ENCODE measurements at regions not wholly inside any gene's neighbourhood (a gene's known extent, or its start where the extent isn't known, plus 50 kb on each side); places are given as distances from the start of the nearest gene placed in this dataset.

- TF ChIP-seq FOXM1 (IDR thresholded peaks at IDR 0.05; ENCODE audit: borderline replicate concordance), result no peak
- no peak for TF ChIP-seq SP1 (IDR thresholded peaks at IDR 0.05)
- TF ChIP-seq NFRKB (IDR thresholded peaks at IDR 0.05), result no peak
- no peak for TF ChIP-seq CTBP1 (IDR thresholded peaks at IDR 0.05; ENCODE audit: borderline replicate concordance)
- no peak for TF ChIP-seq FOXK2 (IDR thresholded peaks at IDR 0.05)
- TF ChIP-seq PKNOX1 (IDR thresholded peaks at IDR 0.05), result no peak
- TF ChIP-seq HDGF (IDR thresholded peaks at IDR 0.05; ENCODE audit: borderline replicate concordance), result no peak
- TF ChIP-seq BHLHE40 (IDR thresholded peaks at IDR 0.05; ENCODE audit: borderline replicate concordance), result no peak
- no peak for TF ChIP-seq ELF4 (IDR thresholded peaks at IDR 0.05)
- TF ChIP-seq SUZ12 (IDR thresholded peaks at IDR 0.05), result no peak
- TF ChIP-seq ARNT (IDR thresholded peaks at IDR 0.05), result no peak
- no peak for TF ChIP-seq L3MBTL2 (conservative IDR thresholded peaks at IDR 0.05)
- TF ChIP-seq ZNF384 (IDR thresholded peaks at IDR 0.05), result no peak
- no peak for TF ChIP-seq TARDBP (IDR thresholded peaks at IDR 0.05)
- TF ChIP-seq FOXA1 (IDR thresholded peaks at IDR 0.05), result no peak
- DNase-seq (ENCODE audit: extremely low spot score), result no peak
- ChIA-PET CTCF (interaction anchor here (0.6 to 1.0 kb wide), 2 partner anchors 57 to 1908 kb away, joined by 3 to 4 read pairs; no protein-coding TSS in a partner anchor), POLR2A (no interaction called here)
Measured at GRCh38 chr1:29849991-29850757, 613.9 kb downstream of the PTPRU start.

GRCh38 chr1:29849038-29849750 lies 612.9 kb downstream of the PTPRU start:
- TF ChIP-seq LEF1 (IDR thresholded peaks at IDR 0.05; ENCODE audit: borderline replicate concordance) (no peak), FOXA1 (IDR thresholded peaks at IDR 0.05) (no peak), BHLHE40 (IDR thresholded peaks at IDR 0.05; ENCODE audit: borderline replicate concordance) (no peak), HDGF (IDR thresholded peaks at IDR 0.05; ENCODE audit: borderline replicate concordance) (no peak), NFRKB (IDR thresholded peaks at IDR 0.05) (no peak), ARNT (IDR thresholded peaks at IDR 0.05) (no peak), SUZ12 (IDR thresholded peaks at IDR 0.05) (no peak), L3MBTL2 (conservative IDR thresholded peaks at IDR 0.05) (no peak), ZNF384 (IDR thresholded peaks at IDR 0.05) (no peak), ELF4 (IDR thresholded peaks at IDR 0.05) (no peak), SP1 (IDR thresholded peaks at IDR 0.05) (no peak), TARDBP (IDR thresholded peaks at IDR 0.05) (no peak), FOXK2 (IDR thresholded peaks at IDR 0.05) (no peak), CTBP1 (IDR thresholded peaks at IDR 0.05; ENCODE audit: borderline replicate concordance) (no peak), PKNOX1 (IDR thresholded peaks at IDR 0.05) (no peak), FOXM1 (IDR thresholded peaks at IDR 0.05; ENCODE audit: borderline replicate concordance) (no peak)
- ChIA-PET CTCF (interaction anchor here (0.7 to 1.0 kb wide), 2 partner anchors 56 kb away, joined by 3 to 4 read pairs; no protein-coding TSS in a partner anchor), POLR2A (no interaction called here)
- DNase-seq (ENCODE audit: extremely low spot score), result peak; percentile 50

- ChIA-PET CTCF (interaction anchor here (0.8 kb wide), 1 partner anchor 53 kb away, joined by 3 read pairs; no protein-coding TSS in a partner anchor), POLR2A (no interaction called here)
- TF ChIP-seq FOXA1 (IDR thresholded peaks at IDR 0.05) (no peak), ELF4 (IDR thresholded peaks at IDR 0.05) (no peak), L3MBTL2 (conservative IDR thresholded peaks at IDR 0.05) (no peak)
- no peak for DNase-seq (ENCODE audit: extremely low spot score)
Measured at GRCh38 chr1:29845910-29846309, 609.6 kb downstream of the PTPRU start.

GRCh38 chr1:29842130-29842529 lies 605.8 kb downstream of the PTPRU start:
- no peak for DNase-seq (ENCODE audit: extremely low spot score)
- POLR2A ChIA-PET, result no interaction called here
- CTCF ChIA-PET, result no interaction called here
- no peak for TF ChIP-seq BHLHE40 (IDR thresholded peaks at IDR 0.05; ENCODE audit: borderline replicate concordance)
- TF ChIP-seq NFRKB (IDR thresholded peaks at IDR 0.05), result no peak

- POLR2A ChIA-PET, result no interaction called here
- CTCF ChIA-PET, result no interaction called here
- no peak for TF ChIP-seq FOXM1 (IDR thresholded peaks at IDR 0.05; ENCODE audit: borderline replicate concordance)
- TF ChIP-seq ZNF384 (IDR thresholded peaks at IDR 0.05), result no peak
- no peak for TF ChIP-seq SUZ12 (IDR thresholded peaks at IDR 0.05)
- TF ChIP-seq FOXA1 (IDR thresholded peaks at IDR 0.05), result no peak
- no peak for TF ChIP-seq PKNOX1 (IDR thresholded peaks at IDR 0.05)
- TF ChIP-seq L3MBTL2 (conservative IDR thresholded peaks at IDR 0.05), result no peak
- TF ChIP-seq BHLHE40 (IDR thresholded peaks at IDR 0.05; ENCODE audit: borderline replicate concordance), result no peak
- TF ChIP-seq ARNT (IDR thresholded peaks at IDR 0.05), result no peak
- no peak for TF ChIP-seq LEF1 (IDR thresholded peaks at IDR 0.05; ENCODE audit: borderline replicate concordance)
- TF ChIP-seq ELF4 (IDR thresholded peaks at IDR 0.05), result no peak
- no peak for TF ChIP-seq NFRKB (IDR thresholded peaks at IDR 0.05)
- no peak for TF ChIP-seq FOXK2 (IDR thresholded peaks at IDR 0.05)
- no peak for TF ChIP-seq HDGF (IDR thresholded peaks at IDR 0.05; ENCODE audit: borderline replicate concordance)
- no peak for TF ChIP-seq TARDBP (IDR thresholded peaks at IDR 0.05)
- TF ChIP-seq CTBP1 (IDR thresholded peaks at IDR 0.05; ENCODE audit: borderline replicate concordance), result no peak
- no peak for TF ChIP-seq SP1 (IDR thresholded peaks at IDR 0.05)
- no peak for DNase-seq (ENCODE audit: extremely low spot score)
Measured at GRCh38 chr1:29839726-29840125, 603.4 kb downstream of the PTPRU start.
